GM21528 (cell line): ENCODE measurements at regions not wholly inside any gene's neighbourhood (a gene's known extent, or its start where the extent isn't known, plus 50 kb on each side); places are given as distances from the start of the nearest gene placed in this dataset.
A peak's percentile ranks its signal among the peaks of the same experiment; 100 is the strongest.

Source experiments
- ATAC-seq: cut with Tn5 transposase; IDR thresholded peaks from one replicate; pipeline ENCODE4 v1.9.1; 2021; ENCODE audit warnings: mild to moderate bottlenecking, moderate library complexity; ENCODE audit not compliant: unreplicated experiment, low FRiP score

DNA sequence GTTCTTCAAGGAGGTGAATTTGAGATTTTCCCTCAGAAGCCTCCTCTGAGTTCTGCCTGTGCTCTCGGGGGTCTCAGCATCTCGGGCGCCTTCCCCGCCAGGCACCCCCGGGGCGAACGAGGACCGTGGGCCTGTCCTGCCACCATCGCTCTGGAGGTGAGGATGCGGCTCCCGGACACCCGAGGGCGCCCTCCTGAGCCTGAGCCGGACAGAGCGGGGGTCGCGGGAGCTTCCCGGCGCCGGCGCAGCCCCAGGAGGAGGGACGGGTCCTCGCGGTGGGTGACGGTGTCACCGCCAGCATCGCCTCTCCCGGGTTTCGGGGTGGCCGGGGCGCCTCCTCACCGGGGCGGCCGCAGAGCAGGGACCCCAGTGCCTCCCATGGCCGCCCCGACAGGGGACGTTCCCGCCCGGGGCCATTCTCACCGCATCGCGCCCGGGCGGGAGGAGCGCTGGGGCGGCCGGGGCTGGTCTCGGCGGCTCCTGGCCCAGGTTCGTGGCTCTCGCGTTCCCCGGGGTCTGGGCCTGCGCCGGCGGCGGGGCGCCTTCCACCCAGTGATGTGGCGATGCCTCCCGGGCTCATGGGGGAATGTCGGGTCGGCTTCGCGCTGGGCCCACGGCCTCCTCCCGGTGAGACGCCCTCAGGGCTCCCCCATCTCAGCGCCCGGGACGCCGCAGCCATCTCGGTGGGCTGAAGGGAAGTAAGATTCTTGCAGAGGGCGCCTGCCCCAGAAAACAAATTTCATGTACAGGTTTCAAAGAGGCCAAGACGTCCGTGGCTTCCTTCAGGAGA is 210.5 kb downstream of the ERMARD start:
- no peak for ATAC-seq

DNA sequence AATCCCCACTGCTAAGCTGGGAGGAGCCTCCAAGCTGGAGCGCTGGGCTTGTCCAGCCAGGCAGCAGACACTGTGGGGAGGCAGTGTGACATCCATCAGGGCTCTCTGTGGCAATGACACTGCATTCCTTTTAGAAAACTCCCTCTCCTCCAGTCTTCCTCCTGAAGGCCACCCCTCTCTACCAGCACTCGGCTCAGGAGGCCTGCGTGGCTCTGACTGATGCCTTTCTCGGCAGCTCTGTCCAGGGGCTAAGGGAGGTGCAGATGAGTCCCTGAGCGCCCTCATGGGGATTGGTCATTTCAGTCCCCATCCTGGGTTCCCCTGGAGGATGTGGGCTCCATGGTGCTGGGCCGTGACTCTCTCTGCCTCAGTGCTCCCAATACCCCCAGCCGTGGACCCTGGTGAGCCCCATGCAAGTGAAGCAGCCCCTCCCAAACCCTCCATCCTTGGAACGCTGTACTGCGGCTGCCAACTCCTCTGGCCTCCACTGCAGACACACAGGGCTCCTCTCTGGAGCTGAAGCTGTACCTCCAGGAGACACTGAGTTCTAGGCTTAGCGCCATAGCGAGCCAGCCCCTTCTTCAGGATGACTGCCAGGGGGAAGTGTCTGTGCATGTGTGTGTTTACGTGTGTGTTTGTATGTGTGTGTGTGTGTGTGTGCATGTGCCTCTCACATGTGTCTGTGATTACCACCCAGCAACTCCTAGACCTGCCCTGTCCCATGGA is 209.6 kb downstream of the ERMARD start:
- ATAC-seq, result no peak

DNA sequence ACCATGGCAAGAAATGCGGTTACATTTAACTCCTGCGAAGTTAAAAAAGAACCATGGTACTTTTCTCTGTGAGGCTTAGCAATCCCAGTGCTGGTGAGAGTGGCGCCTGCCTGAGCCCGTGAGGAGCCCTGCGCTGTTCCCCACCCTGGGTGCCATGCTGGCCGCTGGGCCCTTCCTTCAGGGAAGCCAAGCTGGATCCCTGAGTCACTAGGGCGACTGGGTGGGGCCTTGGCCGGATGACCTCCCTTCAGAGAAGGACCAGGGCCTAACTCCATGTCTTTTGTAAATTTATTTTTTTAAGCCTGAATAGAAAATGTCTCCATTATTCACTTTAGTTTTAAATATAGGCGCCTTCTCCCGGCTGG is 209.1 kb downstream of the ERMARD start:
- no peak for ATAC-seq

DNA sequence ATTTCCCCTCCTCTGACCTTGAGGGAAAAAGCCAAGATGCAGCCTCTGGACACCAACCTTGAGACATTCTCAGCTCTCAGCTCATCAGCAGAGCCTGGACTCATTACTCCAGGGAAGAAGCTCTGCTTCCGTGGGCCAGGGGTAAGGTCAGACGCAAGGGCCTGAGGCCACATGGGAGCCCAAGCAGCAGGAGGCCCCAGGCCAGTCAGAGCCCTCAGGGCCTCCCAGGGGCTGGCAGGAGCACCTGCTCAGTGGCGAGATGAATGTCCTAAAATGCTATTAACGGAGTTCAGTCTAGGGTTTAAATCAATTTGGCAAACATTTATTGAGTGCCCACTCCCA is 208.6 kb downstream of the ERMARD start:
- no peak for ATAC-seq

DNA sequence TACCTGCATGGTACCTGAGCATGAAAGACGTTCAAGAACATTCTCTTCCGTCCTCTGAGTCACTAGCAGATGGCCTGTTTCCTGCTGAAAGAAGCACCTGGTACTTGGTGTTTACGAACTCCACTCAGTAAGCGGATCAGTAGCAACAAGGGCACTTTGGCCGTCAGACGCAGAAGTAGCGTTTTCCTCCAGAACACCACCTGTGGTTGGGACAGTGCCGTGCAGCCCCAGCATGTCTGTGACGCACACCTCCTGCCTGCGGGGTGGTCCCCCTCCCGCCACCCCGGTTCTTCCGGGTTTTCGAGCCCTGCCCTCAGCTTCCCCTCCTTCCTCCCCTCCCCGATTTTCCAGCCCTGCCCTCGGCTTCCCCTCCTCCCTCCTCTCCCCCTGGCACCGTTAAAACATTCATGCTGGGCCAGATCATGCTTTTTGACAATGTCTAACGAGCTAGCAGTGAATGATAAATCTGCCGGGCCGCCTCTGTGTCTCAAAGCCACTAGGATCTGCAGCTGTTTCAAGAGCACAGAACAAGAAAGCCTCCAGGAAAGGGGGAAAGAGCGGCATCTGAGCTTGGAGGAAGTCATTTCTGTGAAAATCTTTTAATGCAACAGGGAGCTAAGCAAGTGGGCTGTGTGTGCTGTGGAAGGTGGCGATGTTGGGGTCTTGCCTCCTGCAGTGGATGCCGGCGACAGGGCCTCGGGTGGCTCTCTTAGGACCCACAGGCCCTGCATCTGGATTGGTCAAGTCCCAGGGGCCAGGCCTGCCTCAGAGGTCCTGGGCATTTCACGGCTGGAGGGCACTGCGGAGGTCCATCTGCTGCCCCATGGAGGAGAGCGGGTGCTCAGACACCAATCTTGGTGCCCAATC is 207.9 kb downstream of the ERMARD start:
- peak; percentile 77 for ATAC-seq

DNA sequence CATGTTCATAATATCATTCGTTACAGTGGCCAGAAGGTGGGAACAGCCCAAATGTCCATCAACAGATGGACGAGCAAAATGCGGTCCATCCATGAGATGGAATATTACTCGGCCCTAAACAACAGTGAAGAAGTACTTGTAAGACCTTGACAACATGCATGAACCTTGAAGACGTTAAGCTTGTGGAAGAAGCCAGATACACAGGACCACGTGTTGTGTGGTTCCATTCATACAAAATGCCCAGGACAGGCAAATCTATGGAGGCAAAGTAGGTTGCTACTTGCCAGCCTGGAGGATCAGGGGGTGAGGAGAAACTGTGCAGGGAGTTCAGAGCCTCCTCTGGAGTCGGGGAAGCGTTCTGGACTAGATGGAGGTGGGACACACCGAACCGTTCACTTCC is 207.1 kb downstream of the ERMARD start:
- ATAC-seq, result no peak

DNA sequence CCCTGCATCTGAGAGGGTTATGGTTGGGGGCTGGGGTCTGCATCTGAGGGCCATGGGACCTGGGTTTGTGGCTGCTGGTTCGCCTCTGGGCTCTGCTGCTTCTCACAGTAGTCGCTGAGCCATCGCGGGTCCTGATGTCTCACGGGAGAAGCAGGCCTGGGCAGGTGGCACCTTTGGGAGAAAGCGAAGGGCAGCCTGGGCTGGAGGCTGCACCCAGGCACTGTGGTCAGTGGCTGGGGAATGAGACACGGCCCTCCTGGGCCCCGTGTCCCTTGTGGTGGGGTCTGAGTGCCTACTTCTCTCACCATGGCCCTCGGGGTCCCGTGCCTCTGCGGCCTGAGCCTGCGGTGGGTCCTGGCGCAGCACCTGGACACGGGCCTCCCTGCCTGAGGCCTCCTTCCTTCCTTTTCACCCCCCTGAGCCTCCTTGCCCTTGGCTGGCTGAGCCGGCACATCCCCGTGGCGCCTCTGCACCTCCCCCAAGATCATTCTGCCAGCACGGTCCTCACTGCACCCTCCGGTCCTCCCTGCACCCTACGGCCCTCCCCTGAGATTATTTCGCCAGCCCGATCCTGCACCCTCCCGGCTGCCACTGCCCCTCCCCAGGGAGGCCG is 206.0 kb downstream of the ERMARD start:
- ATAC-seq, result no peak

DNA sequence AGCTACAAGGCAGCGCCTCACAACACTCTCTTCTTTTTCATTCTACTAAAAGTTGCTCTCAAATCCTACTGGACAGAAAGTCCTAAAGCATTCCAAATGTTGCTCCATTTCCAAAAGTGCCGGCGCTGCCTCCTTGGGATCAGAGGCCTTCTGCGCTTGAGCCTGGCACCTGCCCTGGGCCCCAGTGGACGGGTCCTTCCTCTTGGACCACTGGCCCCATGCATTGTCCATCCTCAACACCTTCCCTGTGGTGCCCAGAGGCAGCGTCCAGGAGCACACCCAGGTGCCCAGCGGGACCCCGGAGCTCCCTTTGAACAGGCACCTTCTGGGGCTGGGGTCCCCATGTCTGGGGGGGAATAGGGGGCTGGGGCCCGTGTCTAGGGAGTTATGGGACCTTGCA is 205.2 kb downstream of the ERMARD start:
- ATAC-seq, result no peak

DNA sequence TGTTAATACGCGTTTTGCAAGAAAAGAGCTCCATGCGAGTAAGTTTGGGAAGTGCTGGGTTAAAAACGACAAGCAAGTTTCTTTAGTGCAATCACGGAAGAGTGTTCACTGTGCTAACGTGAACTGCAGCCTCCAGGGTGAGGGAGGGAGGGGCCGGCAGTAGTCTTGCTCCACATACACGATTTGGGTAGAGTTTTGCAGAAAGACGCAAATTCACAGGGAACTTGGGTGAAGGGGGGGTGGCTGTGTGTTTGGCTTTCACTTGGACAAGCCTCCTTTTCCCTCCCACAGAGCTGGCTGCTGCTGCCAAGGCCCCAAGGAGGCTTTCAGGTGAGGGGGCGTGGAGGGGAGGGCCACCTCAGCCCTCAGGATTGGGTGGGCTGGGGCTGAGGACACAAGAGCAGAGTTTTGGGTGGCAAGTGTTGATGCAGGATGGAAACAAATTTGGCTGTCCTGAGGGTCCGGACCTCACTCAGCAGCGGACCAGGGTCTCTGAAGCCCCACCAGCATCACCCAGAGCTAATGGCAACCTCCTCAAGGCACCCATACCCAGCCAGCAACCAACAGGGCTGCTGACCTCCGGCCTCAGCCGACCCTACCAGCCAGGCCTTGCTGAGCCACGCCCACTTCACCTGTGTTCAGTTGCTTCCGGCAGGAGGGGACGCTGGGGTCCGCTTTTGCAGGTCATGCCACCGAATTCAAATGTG is 204.5 kb downstream of the ERMARD start:
- no peak for ATAC-seq

DNA sequence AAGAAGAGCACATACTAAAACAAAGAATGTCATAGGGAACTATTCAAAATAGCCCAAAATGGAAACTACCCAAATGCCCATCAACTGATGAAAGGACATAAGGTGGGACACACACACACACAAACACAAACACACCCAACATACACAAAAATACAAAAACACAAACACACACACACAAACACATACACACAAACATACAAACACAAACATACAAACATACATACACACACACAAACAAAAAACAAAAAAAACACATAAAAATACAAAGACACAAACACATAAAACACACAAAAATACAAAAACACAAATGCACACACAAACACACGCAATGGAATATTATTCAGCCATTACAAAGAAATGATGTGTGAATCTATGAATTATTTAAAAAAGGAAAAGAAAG is 203.6 kb downstream of the ERMARD start:
- ATAC-seq, result no peak

DNA sequence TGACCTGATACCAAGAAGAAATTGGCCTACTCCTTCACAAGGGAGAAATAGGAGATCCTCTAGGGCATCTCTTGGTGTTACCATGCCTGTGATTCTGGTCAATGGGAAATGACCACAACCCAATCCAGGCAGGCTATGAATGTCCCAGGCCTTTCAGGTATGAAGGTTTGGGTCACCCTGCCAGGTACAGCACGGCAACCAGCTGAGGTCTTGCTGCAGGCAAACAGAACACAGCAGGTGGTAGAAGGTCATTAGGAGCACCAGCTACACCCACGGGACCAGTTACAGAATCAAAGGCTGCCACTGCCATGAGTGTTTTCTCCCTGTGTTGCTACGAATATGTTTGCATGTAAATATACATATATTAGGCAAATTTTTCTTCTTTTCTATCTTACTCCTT is 202.3 kb downstream of the ERMARD start:
- ATAC-seq, result no peak

DNA sequence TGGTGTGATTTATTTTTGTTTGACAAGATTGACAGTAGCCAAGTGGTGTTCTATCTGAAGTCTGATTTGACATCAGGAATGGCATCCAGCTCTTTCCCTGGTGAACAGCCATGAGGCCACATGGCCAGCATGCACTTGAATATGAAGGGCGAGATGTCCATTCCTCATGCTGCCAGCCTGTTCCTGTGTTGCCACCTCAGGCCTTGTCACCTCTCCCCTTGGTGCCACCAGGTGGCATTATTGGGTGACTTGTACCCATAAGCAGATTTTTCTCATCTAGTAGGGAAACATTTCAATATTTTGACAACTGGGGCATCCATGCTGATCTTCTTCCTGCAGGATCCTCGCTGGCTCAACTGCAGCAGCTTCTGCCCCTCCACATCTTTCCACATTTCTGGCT is 199.1 kb downstream of the ERMARD start:
- ATAC-seq, result no peak

DNA sequence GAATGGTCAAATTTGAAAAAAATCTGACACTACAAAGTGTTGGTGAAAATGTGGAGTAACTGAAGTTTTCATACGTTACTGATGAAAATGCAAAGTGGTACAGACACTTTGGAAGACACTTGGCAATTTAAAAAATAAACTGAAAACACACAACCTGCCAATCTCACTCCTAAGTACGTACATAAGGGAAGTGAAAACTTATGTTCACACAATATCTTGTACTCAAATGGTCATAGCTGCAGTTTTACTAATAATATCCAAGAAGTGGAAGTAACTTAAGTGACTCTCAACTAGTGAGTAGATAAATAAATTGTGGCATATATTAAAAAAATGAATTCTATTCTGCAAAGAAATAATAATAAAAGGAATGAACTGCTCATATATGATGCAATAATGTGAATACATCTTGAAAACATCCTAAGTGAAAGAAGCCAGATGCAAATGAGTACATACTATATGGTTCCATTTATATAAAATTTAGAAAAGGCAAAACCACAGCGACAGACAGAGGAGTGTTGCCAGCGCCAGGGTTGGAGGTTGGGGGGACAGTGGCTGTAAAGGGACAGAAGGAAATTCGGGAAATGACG is 198.2 kb downstream of the ERMARD start:
- ATAC-seq, result no peak

DNA sequence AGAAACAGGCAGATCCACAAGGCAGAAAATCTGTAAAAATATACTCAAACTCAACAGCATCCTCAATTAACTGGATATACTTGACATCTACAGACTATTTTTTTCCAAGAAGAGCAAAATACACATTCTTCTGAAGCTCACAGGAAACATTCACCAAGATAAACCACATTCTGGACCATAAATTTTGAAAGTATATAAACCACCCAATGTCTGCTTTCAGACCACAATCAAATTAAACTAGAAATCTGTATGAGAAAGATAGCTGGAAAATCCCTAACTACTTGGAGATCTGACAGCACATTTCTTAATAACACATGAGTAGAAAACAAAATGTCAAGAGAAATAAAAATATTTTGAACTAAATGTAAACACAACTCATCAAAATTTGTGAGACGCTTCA is 195.5 kb downstream of the ERMARD start:
- ATAC-seq, result no peak

DNA sequence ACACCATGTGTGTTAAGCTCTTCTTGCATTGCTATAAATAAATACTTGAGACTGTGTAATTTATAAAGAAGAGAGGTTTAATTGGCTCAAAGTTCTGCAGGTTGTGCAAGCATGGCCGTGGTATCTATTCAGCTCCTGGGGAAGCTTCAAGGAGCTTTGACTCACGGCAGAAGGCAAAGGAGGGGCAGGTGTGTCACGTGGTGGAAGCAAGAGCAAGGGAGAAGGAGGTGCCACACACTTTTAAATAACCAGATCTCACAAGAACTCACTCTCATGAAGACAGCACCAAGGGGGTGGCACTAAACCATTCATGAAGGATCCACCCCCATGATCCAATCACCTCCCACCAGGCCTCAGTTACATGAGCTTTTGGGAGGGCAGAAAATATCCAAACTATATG is 193.7 kb downstream of the ERMARD start:
- ATAC-seq, result no peak

DNA sequence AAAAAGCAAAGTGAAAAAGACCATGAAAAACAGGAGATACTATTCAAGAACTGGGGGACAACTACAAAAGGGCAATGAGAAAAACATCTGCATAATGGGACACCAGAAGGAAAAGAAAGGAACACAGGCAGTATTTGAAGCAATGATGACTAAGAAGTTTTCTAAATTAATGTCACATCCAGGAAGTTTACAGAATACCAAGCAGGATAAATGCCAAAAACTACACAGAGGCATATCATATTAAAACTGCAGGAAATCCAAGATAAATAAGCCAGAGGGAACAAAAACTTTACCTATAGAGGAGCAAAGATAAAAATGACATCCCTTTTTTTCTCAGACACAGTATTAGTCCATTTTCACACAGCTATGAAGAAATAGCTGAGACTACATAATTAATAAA is 193.0 kb downstream of the ERMARD start:
- ATAC-seq, result no peak

DNA sequence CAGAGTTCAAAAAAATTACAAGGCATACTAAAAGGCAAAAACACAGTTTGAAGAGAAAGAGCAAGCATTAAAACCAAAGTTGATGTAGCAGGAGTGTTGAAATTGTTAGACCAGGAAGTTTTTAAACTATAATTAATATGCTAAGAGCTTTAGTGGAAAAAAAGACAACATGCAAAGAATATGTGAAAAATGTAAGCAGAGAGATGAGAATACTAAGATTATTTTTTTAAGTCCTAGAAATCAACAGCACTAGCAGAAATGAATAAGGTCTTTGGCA is 192.6 kb downstream of the ERMARD start:
- no peak for ATAC-seq

DNA sequence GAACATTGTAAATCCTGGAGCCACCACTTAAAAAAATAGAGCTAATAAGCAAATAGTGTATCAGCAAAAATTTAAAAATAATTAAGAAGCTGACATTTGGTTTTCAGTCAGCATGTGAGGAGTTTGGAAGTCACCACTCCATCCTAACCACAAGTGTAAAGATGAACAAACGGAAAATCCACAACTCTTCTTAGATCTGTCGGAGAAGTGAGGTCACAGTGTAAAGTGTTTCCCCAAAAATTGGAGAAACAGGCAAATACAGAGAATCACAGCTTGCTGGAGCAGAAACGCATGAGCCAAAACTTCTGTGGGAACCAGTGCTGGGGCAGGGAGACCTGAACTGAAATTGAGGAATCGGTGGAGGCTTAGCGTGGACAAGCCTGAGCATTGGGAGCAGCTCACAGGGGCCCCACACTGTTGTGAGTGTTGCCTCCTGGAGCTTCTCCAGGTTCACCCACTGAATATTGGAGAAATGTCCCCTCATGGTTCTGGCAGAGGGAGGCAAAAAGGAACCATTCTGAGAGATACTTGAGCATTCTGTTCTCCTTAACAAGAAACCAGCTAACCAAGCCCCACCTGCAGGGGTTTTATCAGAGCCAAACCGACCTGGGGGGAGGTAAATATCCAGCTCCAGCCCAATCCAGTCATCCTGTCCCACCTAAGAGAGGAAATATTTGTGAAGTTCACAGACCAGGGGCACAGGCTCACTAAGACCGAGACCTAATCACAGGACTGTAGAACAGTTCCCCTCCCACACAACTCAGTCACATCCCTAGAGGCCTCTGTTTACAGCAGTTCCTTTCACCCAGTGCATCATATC is 192.0 kb downstream of the ERMARD start:
- ATAC-seq, result no peak

DNA sequence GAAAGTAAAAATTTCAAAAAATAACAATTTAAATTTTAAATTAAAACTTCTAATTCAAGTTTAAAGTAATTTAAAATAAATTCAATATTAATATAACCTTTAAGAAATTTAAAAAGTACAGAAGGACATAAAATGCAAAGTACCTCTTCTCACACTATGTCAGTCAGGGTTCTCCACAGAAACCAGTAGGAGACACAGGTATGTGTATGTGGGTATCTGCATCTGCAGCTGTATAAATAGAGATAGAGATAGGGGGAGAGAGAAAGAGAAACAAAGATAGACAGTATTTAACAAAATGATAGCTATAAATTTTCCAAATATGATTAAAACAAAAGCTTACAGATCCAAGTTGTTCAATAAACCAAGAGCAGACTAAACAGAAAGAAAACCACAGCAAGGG is 190.8 kb downstream of the ERMARD start:
- no peak for ATAC-seq
